Epithelial cell of proximal tubule (primary cell): ENCODE measurements at regions not wholly inside any gene's neighbourhood (a gene's known extent, or its start where the extent isn't known, plus 50 kb on each side); places are given as distances from the start of the nearest gene placed in this dataset.

ENCODE experiments used
- DNase-seq: peaks from one replicate; pipeline ENCODE4 v3.0.0-alpha.2; 2011; ENCODE audit warnings: low read depth
- H3K4me3 ChIP-seq: 2 replicates; pipeline ENCODE4 v1.5.1; 2011; ENCODE audit warnings: low read depth, mild to moderate bottlenecking, low read length
- TF ChIP-seq, protein P1 (sequence below): conservative IDR thresholded peaks from 2 replicates; pipeline ENCODE4 v1.5.1; 2012; ENCODE audit warnings: low read depth, mild to moderate bottlenecking, low read length

DNA sequence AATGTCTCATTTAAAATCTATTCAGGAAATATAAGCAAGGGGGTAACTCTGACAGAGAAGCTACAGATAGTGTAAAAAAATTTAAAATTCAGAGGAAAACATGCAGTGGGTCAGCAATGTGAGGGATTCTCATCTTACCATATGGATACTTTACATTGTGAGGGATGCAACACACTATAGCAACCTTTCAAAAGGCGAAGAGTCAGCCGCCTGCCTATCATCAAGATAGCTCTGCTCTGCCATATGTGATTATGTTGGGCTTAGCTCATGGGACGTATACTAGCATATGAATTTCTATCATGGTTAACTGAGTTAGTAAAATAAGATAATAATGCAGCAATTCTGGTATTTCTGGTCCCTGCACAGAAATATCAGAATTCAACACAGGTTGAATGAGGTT is 130.9 kb downstream of the MAP3K7 start:
- no peak for DNase-seq
- H3K4me3 ChIP-seq, result no peak overlapping the region

DNA sequence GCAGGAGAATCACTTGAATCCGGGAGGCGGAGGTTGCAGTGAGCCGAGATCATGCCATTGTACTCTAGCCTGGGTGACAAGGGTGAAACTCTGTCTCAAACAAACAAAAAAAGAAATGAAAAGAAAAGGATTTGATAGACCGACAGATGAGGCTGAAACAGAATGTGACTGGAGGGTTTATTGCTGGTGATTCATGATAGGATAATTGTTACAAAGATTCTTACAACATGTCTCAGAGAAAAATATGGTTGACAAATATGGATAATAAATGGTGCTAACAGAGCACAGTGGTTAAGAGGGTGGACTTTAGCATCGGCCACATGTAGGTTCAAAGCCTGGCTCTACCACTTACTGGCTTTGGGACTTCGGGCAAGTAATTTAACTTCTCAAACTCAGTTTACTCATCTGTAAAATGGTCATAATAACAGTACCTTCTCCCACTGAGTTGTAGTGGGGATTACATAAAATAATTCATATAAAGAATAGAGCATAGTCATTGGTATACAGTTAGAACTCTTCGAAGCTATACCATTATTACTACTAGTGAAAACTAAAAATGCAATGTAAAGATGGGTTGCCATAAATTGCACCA is 131.9 kb downstream of the MAP3K7 start:
- no peak for DNase-seq
- H3K4me3 ChIP-seq, result no peak overlapping the region
- TF ChIP-seq, protein P1, sequence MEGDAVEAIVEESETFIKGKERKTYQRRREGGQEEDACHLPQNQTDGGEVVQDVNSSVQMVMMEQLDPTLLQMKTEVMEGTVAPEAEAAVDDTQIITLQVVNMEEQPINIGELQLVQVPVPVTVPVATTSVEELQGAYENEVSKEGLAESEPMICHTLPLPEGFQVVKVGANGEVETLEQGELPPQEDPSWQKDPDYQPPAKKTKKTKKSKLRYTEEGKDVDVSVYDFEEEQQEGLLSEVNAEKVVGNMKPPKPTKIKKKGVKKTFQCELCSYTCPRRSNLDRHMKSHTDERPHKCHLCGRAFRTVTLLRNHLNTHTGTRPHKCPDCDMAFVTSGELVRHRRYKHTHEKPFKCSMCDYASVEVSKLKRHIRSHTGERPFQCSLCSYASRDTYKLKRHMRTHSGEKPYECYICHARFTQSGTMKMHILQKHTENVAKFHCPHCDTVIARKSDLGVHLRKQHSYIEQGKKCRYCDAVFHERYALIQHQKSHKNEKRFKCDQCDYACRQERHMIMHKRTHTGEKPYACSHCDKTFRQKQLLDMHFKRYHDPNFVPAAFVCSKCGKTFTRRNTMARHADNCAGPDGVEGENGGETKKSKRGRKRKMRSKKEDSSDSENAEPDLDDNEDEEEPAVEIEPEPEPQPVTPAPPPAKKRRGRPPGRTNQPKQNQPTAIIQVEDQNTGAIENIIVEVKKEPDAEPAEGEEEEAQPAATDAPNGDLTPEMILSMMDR, result no peak

More for the DNA sequence above, 130.9 kb downstream of the MAP3K7 start:
- TF ChIP-seq, protein P1, result no peak

DNA sequence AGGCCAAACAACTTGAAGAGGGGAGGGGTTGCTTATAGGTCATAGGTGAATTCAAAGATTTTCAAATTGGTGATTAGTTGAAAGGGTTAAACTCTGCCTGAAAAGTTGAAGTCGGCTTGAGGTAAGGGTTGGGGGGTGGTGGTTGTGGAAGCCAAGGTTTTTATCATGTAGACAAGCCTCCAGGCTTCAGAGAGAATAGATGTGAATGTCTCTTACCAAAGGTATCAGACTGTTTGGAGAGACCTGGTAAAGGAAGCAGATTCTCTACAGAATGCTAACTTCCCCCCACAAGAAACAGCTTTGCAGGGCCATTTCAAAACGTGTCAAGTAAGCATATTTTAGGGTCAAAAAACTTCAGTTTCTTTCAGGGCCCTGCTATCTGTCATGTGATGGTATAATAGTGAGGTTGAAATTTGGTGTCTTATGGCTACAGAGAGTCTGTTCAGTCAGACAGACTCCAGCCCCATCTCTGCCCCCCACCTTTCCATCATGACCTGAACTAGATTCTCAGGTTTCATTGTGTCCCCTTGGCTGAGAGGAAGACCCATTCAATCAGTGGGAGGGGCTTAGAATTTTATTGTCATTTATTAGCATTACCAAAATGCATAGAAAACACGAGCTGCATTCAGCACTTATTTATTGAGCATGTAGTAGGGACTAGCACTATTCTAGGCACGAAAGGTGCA is 136.5 kb downstream of the MAP3K7 start:
- TF ChIP-seq, protein P1, result no peak
- no peak overlapping the region for H3K4me3 ChIP-seq
- DNase-seq, result no peak

DNA sequence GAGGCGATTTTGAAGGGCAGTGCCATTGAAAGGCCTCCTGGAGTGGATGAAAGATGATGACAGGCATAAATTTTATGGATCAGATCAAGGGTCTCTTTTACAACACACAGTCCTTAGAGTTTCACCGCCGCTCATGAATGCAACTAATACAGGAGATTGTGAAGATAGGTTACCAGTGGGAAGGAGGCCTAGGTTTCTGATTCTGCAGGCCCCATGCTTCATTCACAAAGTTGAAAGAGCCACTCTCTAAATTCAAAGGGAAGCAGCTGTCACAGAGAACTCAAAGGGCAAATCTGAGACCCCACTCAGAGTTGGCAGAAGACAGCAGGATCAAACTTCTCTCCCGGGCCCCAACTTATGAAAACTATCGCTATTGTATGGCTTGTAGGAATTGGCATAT is 137.6 kb downstream of the MAP3K7 start:
- TF ChIP-seq, protein P1, result no peak
- H3K4me3 ChIP-seq, result no peak overlapping the region
- DNase-seq, result no peak

DNA sequence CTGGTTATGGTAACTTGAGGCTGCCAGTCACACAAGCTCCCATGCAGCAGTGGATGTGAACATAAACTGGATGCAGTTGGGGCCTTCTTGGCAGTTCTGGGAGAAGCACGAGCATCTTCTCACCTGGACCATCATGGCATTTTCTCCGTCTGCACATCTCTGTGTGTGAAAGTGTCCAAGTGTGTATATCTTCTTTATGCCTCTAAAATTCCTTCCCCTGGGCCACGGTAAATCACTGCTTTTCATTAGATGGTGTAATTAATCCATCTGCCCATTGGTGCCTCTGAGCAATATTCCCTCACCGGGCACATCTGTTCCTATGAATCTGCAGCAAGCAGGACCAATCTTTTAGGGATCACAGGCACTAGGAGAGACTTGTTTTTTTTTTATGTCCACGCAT is 138.0 kb downstream of the MAP3K7 start:
- DNase-seq, result no peak
- no peak overlapping the region for H3K4me3 ChIP-seq
- TF ChIP-seq, protein P1, result no peak

DNA sequence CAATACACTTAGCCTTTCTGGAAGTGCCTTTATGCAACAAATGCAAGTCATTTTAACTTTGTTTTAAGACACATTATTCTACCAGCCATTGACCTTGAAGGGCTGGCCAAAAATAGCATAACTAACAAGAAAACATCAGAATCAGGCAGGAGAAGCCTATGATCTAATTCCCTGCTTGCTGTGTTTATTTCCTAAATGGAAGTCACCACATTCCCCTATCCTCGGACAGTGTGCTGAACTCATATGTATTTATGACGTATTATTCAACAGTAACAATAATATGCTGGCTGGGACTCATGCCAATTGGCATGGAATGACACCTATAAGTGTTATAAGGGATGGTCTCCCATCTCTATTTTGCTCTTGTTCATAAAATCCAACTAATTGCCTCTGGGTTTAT is 140.7 kb downstream of the MAP3K7 start:
- DNase-seq, result no peak
- TF ChIP-seq, protein P1, result no peak
- no peak overlapping the region for H3K4me3 ChIP-seq
